PFSK-1 (cell line): ENCODE measurements at regions not wholly inside any gene's neighbourhood (a gene's known extent, or its start where the extent isn't known, plus 50 kb on each side); places are given as distances from the start of the nearest gene placed in this dataset.

Experiments used
- FOXP2 ChIP-seq: optimal IDR thresholded peaks from 2 replicates; pipeline ENCODE3; 2011; ENCODE audit warnings: borderline replicate concordance, control low read depth, inconsistent platforms; ENCODE audit not compliant: insufficient read depth; ENCODE audit errors: extremely low read length, extremely low read depth
- POLR2AphosphoS5 ChIP-seq: IDR thresholded peaks from 2 replicates; pipeline ENCODE4 v1.6.1; 2012; ENCODE audit warnings: low read depth, mild to moderate bottlenecking, control low read depth, low read length, moderate library complexity
- REST ChIP-seq, 2 experiments: IDR thresholded peaks; 2 replicates each; pipeline versions ENCODE4 v1.6.1 to v1.8.0; 2011 to 2012; ENCODE audit warnings: low read depth in 2 of 2, low read length in 2 of 2, control low read depth in 1 of 2, inconsistent platforms in 1 of 2, mild to moderate bottlenecking in 1 of 2, moderate library complexity in 1 of 2; ENCODE audit not compliant: insufficient read depth in 1 of 2
- SIN3A ChIP-seq: IDR thresholded peaks from 2 replicates; pipeline ENCODE4 v1.6.1; 2012; ENCODE audit warnings: mild to moderate bottlenecking, low read length, moderate library complexity, borderline replicate concordance; ENCODE audit not compliant: insufficient read depth
- TAF1 ChIP-seq: IDR thresholded peaks from 2 replicates; pipeline ENCODE4 v1.6.1; 2012; ENCODE audit warnings: low read length, control low read depth, borderline replicate concordance; ENCODE audit not compliant: insufficient read depth

DNA sequence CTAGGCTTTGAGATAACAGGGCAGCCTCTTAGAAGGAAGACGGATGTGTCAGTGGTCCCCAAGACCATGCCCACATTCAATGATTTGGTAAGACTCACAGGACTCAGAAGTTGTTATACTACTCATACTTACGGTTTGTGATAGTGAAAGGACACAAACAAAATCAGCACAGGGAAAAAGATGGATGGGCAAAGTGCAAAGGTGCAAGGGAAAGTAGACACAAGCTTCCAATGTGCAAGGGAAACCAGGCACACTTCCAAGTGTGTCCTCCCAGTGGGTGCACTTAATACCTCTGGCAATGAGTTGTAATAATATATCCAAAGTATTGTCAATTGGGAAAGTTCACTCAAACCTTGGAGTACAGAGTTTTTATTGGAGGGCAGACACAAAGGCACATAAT lies 53.8 kb upstream of the VCX start:
- TF ChIP-seq FOXP2, result no peak
- no peak for TF ChIP-seq SIN3A
- no peak for TF ChIP-seq POLR2AphosphoS5
- no peak for TF ChIP-seq TAF1
- no peak for TF ChIP-seq REST (IDR thresholded peaks at IDR 0.05; ENCODE audit: insufficient read depth in 1 of 2, low read depth in 2 of 2, low read length in 2 of 2)

DNA sequence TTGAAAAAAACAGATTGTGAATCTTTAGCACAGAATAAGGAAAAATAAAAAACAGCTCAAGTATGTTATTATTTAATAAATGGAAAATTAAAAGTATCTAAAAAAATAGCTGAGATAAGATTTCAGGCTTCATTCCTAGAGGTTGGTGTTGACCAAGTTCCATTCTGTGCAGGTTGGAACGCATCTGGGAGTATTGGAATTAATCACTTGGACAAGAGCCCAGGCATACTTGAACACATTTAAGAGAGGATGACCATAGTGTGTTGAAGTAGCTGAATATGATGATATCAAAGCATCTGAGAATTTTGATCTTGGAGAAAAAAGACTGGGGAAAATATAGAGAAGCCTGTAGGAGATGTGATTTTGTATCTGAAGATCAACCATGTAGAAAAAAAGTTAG lies 54.6 kb upstream of the VCX start:
- no peak for TF ChIP-seq FOXP2
- TF ChIP-seq POLR2AphosphoS5, result no peak
- no peak for TF ChIP-seq REST (IDR thresholded peaks at IDR 0.05; ENCODE audit: insufficient read depth in 1 of 2, low read depth in 2 of 2, low read length in 2 of 2)
- TF ChIP-seq TAF1, result no peak
- TF ChIP-seq SIN3A, result no peak

DNA sequence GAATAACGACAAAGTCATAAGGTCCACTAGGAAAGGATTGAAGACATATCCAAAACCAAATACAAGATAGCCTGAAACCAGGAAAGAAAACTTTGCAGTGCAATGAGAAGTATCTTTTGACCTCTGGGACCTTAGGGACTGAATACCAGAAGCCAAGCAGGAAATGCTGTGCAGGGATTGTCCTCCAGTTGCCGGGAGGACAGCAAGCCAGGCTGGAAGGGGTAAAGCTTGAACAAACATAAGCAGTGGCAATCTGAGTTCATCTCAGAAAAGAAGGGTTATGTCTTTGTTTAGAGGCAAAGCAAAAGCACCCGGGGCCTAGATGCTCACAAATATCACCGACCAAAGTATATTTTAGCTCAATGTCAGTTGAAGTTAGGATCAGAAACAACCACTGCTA lies 55.3 kb upstream of the VCX start:
- TF ChIP-seq POLR2AphosphoS5 (no peak), FOXP2 (no peak), TAF1 (no peak), REST (IDR thresholded peaks at IDR 0.05; ENCODE audit: insufficient read depth in 1 of 2, low read depth in 2 of 2, low read length in 2 of 2) (no peak), SIN3A (no peak)

DNA sequence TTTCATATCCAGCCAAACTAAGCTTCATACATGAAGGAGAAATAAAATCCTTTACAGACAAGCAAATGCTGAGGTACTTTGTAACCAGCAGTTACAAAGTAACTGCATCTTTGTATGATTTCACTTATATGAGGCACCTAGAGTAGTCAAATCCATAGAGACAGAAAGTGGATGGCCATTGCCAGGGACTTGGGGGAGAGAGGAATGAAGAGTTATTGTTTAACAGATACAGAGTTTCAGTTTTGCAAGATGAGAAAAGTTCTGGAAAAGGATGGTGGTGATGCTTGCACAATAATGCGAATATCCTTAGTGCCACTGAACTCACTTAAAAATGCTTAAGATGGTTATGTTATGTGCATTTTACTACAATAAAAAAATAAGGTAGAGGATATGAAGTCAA lies 58.4 kb upstream of the VCX start:
- TF ChIP-seq FOXP2, result no peak
- TF ChIP-seq SIN3A, result no peak
- no peak for TF ChIP-seq POLR2AphosphoS5
- TF ChIP-seq REST (IDR thresholded peaks at IDR 0.05; ENCODE audit: insufficient read depth in 1 of 2, low read depth in 2 of 2, low read length in 2 of 2), result no peak
- no peak for TF ChIP-seq TAF1

- TF ChIP-seq TAF1 (no peak), FOXP2 (no peak), REST (IDR thresholded peaks at IDR 0.05; ENCODE audit: insufficient read depth in 1 of 2, low read depth in 2 of 2, low read length in 2 of 2) (no peak)
Measured at GRCh38 chrX:7779644-7780043, 63.3 kb upstream of the VCX start.
